ENCODE measurements at regions not wholly inside any gene's neighbourhood (a gene's known extent, or its start where the extent isn't known, plus 50 kb on each side); places are given as distances from the start of the nearest gene placed in this dataset.

GRCh38 chr10:8485032-8485431 lies 430.5 kb downstream of the GATA3 start:
- no peak for DNase-seq (ENCODE audit: low read depth)

GRCh38 chr10:8487346-8487745 lies 432.9 kb downstream of the GATA3 start:
- DNase-seq (ENCODE audit: low read depth) = no peak

- DNase-seq (ENCODE audit: low read depth) = no peak
Measured at GRCh38 chr10:8489232-8489631, 434.7 kb downstream of the GATA3 start.

- DNase-seq (ENCODE audit: low read depth) = no peak
Measured at GRCh38 chr10:8489823-8490222, 435.3 kb downstream of the GATA3 start.

GRCh38 chr10:8498290-8498689 lies 443.8 kb downstream of the GATA3 start:
- no peak for DNase-seq (ENCODE audit: low read depth)

- DNase-seq (ENCODE audit: low read depth) = no peak
Measured at GRCh38 chr10:8498881-8499280, 444.4 kb downstream of the GATA3 start.

GRCh38 chr10:8499312-8499711 lies 444.8 kb downstream of the GATA3 start:
- no peak for DNase-seq (ENCODE audit: low read depth)

- DNase-seq (ENCODE audit: low read depth) = no peak
Measured at GRCh38 chr10:8499752-8500390, 445.4 kb downstream of the GATA3 start.

- no peak for DNase-seq (ENCODE audit: low read depth)
Measured at GRCh38 chr10:8502573-8502972, 448.1 kb downstream of the GATA3 start.

GRCh38 chr10:8504499-8504898 lies 450.0 kb downstream of the GATA3 start:
- no peak for DNase-seq (ENCODE audit: low read depth)

- DNase-seq (ENCODE audit: low read depth) = no peak
Measured at GRCh38 chr10:8507156-8507555, 452.7 kb downstream of the GATA3 start.

- DNase-seq (ENCODE audit: low read depth) = no peak
Measured at GRCh38 chr10:8508882-8509281, 454.4 kb downstream of the GATA3 start.

- no peak for DNase-seq (ENCODE audit: low read depth)
Measured at GRCh38 chr10:8510471-8510870, 456.0 kb downstream of the GATA3 start.

GRCh38 chr10:8511026-8511425 lies 456.5 kb downstream of the GATA3 start:
- DNase-seq (ENCODE audit: low read depth) = no peak

GRCh38 chr10:8513155-8514147 lies 459.0 kb downstream of the GATA3 start:
- DNase-seq (ENCODE audit: low read depth) = no peak

GRCh38 chr10:8520382-8520781 lies 465.9 kb downstream of the GATA3 start:
- no peak for DNase-seq (ENCODE audit: low read depth)

- DNase-seq (ENCODE audit: low read depth) = no peak
Measured at GRCh38 chr10:8527773-8528172, 473.3 kb downstream of the GATA3 start.

GRCh38 chr10:8531116-8531515 lies 476.6 kb downstream of the GATA3 start:
- DNase-seq (ENCODE audit: low read depth) = no peak

GRCh38 chr10:8532647-8533046 lies 478.2 kb downstream of the GATA3 start:
- DNase-seq (ENCODE audit: low read depth) = no peak

GRCh38 chr10:8533462-8533861 lies 479.0 kb downstream of the GATA3 start:
- DNase-seq (ENCODE audit: low read depth) = no peak

- DNase-seq (ENCODE audit: low read depth) = no peak
Measured at GRCh38 chr10:8534096-8534495, 479.6 kb downstream of the GATA3 start.

GRCh38 chr10:8534891-8535290 lies 480.4 kb downstream of the GATA3 start:
- no peak for DNase-seq (ENCODE audit: low read depth)

- DNase-seq (ENCODE audit: low read depth) = no peak
Measured at GRCh38 chr10:8539056-8539455, 484.6 kb downstream of the GATA3 start.

All from stimulated activated CD8-positive, alpha-beta memory T cell treated with anti-CD3 and anti-CD28 coated beads, Interleukin-15, amount 100 ng/mL, for 24 hours (primary cell).